Lung microvascular endothelial cell (primary cell): ENCODE measurements at regions not wholly inside any gene's neighbourhood (a gene's known extent, or its start where the extent isn't known, plus 50 kb on each side); places are given as distances from the start of the nearest gene placed in this dataset.
"Not testable (repeated sequence)": the region's sequence is repeated elsewhere in the genome, so short reads cannot be mapped to it uniquely, and the experiment has no call there.

Experiments
- DNase-seq, 2 donors: peaks; one replicate each; pipeline versions ENCODE4 v3.0.0 to v3.0.0-alpha.2; 2010; ENCODE audit warnings: low read depth in 2 of 2

GRCh38 chr12:114504311-114504710, 98.4 kb upstream of the TBX5 start:
- no peak for DNase-seq

GRCh38 chr12:114501474-114501807, 95.5 kb upstream of the TBX5 start:
- no peak for DNase-seq

GRCh38 chr12:114500775-114501473, 95.0 kb upstream of the TBX5 start:
- DNase-seq, result no peak

GRCh38 chr12:114500131-114500530, 94.2 kb upstream of the TBX5 start:
- DNase-seq, result no peak

- no peak for DNase-seq
Measured at GRCh38 chr12:114499338-114499737, 93.4 kb upstream of the TBX5 start.

- DNase-seq, result no peak
Measured at GRCh38 chr12:114491916-114492315, 86.0 kb upstream of the TBX5 start.

GRCh38 chr12:114484822-114485459, 79.0 kb upstream of the TBX5 start:
- not testable (repeated sequence) for DNase-seq

GRCh38 chr12:114483996-114484395, 78.1 kb upstream of the TBX5 start:
- DNase-seq, result no peak

GRCh38 chr12:114481200-114481535, 75.2 kb upstream of the TBX5 start:
- DNase-seq, result no peak

- no peak for DNase-seq
Measured at GRCh38 chr12:114480337-114481199, 74.6 kb upstream of the TBX5 start.

- DNase-seq, result no peak
Measured at GRCh38 chr12:114479831-114480230, 73.9 kb upstream of the TBX5 start.

- no peak for DNase-seq
Measured at GRCh38 chr12:114478865-114479264, 72.9 kb upstream of the TBX5 start.

GRCh38 chr12:114477989-114478395, 72.0 kb upstream of the TBX5 start:
- no peak for DNase-seq

GRCh38 chr12:114476159-114476558, 70.2 kb upstream of the TBX5 start:
- peak; percentile 5 to 23 for DNase-seq

GRCh38 chr12:114473717-114474116, 67.8 kb upstream of the TBX5 start:
- no peak for DNase-seq

- DNase-seq, result no peak
Measured at GRCh38 chr12:114473018-114473417, 67.1 kb upstream of the TBX5 start.

GRCh38 chr12:114457620-114458019, 51.7 kb upstream of the TBX5 start:
- no peak for DNase-seq
